ENCODE measurements at regions not wholly inside any gene's neighbourhood (a gene's known extent, or its start where the extent isn't known, plus 50 kb on each side); places are given as distances from the start of the nearest gene placed in this dataset.
A peak's percentile ranks its signal among the peaks of the same experiment; 100 is the strongest.

- DNase-seq (ENCODE audit: low read depth, low spot score), result no peak
- TF ChIP-seq CTCF (IDR thresholded peaks at IDR 0.05; ENCODE audit: low read depth, low read length), result no peak
- no peak overlapping the region for H3K4me3 ChIP-seq (ENCODE audit: low read depth, low read length)
- in situ Hi-C loops (cut with HindIII; ENCODE audit: low sequenced_read_pairs), result no loop called here
Measured at GRCh38 chr5:4700871-4701270, 439.3 kb upstream of the ADAMTS16 start.

GRCh38 chr5:4703931-4704458, 436.1 kb upstream of the ADAMTS16 start:
- TF ChIP-seq CTCF (IDR thresholded peaks at IDR 0.05; ENCODE audit: low read depth, low read length), result no peak
- no peak for DNase-seq (ENCODE audit: low read depth, low spot score)
- no peak overlapping the region for H3K4me3 ChIP-seq (ENCODE audit: low read depth, low read length)
- in situ Hi-C loops (cut with HindIII; ENCODE audit: low sequenced_read_pairs), result no loop called here

DNA sequence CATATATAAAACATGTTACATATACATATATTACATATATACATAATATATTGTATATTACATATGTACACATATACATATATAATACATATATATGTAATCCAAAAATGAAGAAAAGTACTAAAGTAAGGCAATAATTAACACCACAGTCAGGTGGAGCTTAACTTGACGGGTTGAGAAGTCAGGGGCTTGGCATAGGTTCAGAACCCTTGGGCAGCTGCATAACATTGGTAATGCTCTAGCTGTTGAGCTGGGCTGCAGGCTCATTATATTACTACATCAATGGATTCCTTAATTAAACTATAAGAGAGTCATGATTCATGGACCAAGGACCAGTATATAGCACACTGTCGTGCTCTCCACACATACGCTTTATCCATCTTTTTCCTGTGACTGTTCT, 435.2 kb upstream of the ADAMTS16 start:
- TF ChIP-seq CTCF (IDR thresholded peaks at IDR 0.05; ENCODE audit: low read depth, low read length), result no peak
- no peak overlapping the region for H3K4me3 ChIP-seq (ENCODE audit: low read depth, low read length)
- in situ Hi-C loops (cut with HindIII; ENCODE audit: low sequenced_read_pairs), result no loop called here
- DNase-seq (ENCODE audit: low read depth, low spot score), result no peak

DNA sequence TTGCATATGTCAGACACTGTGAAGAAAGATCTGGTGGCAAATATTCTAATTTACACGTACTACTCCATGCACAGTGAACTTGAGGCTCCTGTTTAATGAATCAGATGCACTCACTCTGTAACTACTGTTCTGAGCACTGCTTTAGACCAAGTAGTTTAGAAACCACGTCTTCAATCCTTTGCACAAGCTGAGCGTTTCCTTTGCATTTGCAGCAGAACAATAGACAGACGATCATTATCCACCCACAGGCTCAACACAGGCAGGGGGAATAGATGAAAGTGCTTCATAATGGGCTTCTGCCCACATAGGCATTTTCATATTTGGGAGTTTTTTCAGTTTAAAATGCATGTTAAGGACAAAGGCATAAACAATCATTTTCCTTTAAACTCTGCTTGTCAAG, 423.3 kb upstream of the ADAMTS16 start:
- in situ Hi-C loops (cut with HindIII; ENCODE audit: low sequenced_read_pairs), result no loop called here
- DNase-seq (ENCODE audit: low read depth, low spot score), result no peak
- no peak overlapping the region for H3K4me3 ChIP-seq (ENCODE audit: low read depth, low read length)
- TF ChIP-seq CTCF (IDR thresholded peaks at IDR 0.05; ENCODE audit: low read depth, low read length), result no peak

GRCh38 chr5:4717446-4717845, 422.7 kb upstream of the ADAMTS16 start:
- in situ Hi-C loops (cut with HindIII; ENCODE audit: low sequenced_read_pairs), result no loop called here
- TF ChIP-seq CTCF (IDR thresholded peaks at IDR 0.05; ENCODE audit: low read depth, low read length), result no peak
- no peak overlapping the region for H3K4me3 ChIP-seq (ENCODE audit: low read depth, low read length)
- DNase-seq (ENCODE audit: low read depth, low spot score), result no peak

- TF ChIP-seq CTCF (IDR thresholded peaks at IDR 0.05; ENCODE audit: low read depth, low read length), result no peak
- peak; percentile 16 for DNase-seq (ENCODE audit: low read depth, low spot score)
- in situ Hi-C loops (cut with HindIII; ENCODE audit: low sequenced_read_pairs), result no loop called here
- no peak overlapping the region for H3K4me3 ChIP-seq (ENCODE audit: low read depth, low read length)
Measured at GRCh38 chr5:4720831-4721230, 419.3 kb upstream of the ADAMTS16 start.

DNA sequence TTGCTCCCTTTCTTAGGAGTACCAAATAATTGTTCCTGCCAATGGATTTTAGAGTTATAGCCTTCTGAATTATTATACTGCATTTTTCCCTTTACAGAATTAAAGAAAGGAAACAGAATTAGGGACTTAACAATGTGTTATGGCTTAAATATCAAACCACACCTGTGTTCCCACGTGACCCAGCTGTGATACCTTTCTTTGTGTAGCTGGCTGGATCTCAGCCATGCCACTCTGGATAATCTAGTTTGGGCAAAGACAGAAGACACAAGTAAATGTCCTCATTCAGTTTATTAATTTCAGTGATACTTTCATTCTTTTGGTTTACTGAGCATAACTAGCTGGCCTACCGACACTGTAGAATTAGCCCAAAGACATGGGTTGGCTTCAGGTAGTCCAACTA, 417.2 kb upstream of the ADAMTS16 start:
- H3K4me3 ChIP-seq (ENCODE audit: low read depth, low read length), result no peak overlapping the region
- no peak for TF ChIP-seq CTCF (IDR thresholded peaks at IDR 0.05; ENCODE audit: low read depth, low read length)
- in situ Hi-C loops (cut with HindIII; ENCODE audit: low sequenced_read_pairs), result no loop called here
- no peak for DNase-seq (ENCODE audit: low read depth, low spot score)

Data from astrocyte of the spinal cord (primary cell).